HG02642 (cell line): ENCODE measurements at regions not wholly inside any gene's neighbourhood (a gene's known extent, or its start where the extent isn't known, plus 50 kb on each side); places are given as distances from the start of the nearest gene placed in this dataset.

Source experiments
- ATAC-seq: cut with Tn5 transposase; IDR thresholded peaks from one replicate; pipeline ENCODE4 v1.9.1; 2021; ENCODE audit warnings: mild to moderate bottlenecking; ENCODE audit not compliant: unreplicated experiment, poor library complexity

DNA sequence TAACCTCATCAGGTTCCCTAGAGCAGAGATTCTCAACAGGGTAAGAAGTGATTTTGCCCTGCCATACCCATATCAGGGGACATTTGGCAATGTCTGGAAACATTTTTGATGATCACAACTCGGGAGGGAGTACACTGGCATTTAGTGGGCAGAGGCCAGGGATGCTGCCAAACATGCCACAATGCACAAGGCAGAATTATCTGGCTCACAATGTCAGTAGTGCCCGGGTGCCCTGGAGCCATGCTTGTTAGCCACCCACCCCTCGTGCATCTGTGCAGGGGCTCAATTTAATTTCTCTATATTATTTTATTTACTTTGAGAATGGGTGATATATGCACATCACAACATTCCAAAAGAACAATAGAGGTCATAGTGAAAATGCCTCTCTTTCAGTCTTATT, 82.0 kb upstream of the DHX15 start:
- ATAC-seq, result no peak

- no peak for ATAC-seq
Observed at GRCh38 chr4:24666816-24667477, 82.6 kb upstream of the DHX15 start.

DNA sequence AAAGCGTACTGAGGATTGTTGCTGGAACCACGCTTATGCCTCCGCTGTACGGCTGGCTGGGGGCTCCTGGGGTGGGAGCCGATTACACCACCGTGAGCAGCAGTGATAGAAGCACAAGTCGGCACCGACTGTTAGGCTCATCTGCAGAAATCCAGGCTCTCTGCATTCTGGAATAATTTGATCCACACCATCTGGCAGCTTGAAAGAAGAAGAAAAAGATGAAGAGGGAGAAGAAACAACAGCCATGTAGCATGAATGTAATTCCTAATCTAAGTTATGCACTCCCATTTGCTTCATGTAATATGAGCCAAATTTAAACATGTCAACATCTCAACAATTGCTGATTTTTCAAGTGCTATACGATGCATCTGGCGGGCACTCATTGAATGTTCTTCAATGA, 84.6 kb upstream of the DHX15 start:
- ATAC-seq, result no peak

DNA sequence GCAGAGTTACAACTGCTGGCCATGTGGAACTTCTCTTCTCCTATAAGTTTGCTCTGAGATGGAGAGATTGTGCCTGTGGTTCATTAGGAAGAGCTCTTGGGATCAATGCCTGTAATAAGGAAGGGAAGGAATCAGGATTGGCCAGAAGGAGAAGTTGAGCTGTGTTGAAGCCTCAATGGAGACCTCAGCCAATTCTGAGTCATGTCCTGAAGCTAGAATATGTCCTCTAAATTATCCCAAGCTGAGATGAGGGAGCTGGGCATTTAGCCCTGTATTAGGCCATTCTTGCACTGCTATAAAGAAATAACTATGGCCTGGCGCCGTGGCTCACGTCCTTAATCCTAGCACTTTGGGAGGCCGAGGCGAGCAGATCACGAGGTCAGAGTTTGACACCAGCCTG, 85.4 kb upstream of the DHX15 start:
- ATAC-seq, result no peak

DNA sequence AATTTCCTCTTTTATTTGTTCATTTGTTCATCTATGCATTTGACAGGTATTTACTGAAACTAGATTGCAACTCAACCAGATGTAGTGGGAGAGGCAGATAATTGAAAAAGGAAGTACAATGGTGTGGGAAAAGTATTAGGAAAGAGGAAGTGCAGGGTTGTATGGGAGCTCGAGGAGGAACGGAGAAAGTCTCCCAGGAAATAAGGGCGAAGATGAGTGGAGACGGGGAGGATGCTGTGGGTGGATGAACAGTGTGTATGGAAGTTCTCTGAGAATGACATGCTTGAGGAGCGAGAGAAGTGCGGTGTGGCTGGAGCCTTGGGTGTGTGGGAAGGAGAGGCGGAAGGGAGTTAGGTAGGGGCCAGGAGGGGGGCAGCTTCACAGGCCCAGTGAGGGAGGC, 87.5 kb upstream of the DHX15 start:
- no peak for ATAC-seq

GRCh38 chr4:24672880-24673279, 88.5 kb upstream of the DHX15 start:
- ATAC-seq, result no peak

DNA sequence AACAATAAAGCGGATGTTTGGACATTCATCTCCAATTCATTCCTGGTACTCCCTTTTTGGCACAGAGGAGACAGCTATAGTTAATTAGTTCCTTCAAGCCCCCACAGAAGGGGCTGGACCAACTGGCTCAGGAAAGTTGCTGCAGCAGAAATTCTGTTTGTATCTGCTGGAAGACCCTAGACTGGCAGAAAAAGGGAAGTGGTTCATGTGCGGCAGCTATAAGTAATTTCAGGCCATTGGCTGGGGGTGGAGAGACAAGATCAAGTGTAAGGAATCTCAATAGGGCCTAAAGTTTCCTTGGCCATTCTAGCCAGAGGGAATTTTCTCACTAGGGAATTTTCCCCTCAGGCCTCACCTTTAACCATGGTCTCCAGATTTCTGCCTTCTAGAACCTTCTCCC, 89.9 kb upstream of the DHX15 start:
- no peak for ATAC-seq

DNA sequence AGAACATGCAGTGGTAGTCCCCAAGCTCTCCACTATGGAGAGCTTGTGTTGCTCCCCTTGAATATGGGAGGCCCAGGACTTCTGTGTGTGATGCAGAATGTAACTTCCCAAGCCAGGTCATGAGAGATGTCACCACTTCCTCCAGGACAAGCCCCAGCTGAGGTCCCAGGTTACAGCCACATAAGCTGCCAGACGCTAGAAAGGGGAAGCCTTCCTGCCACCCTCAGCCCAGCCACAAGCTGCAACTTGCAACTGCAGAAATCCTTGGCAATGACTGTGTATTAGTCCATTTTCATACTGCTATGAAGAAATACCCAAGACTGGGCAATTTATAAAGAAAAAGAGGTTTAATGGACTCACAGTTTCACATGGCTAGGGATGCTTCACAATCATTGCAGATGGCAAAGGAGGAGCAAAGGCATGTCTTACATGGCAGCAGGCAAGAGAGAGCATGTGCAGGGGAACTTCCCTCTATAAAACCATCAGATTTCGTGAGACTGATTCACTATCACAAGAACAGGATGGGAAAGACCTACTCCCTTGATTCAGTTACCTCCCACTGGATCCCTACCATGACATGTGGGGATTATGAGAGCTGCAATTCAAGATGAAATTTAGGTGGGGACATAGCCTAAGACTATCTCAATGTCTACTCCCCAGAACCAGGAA, 91.5 kb upstream of the DHX15 start:
- ATAC-seq, result no peak

- ATAC-seq, result no peak
Observed at GRCh38 chr4:24677909-24678308, 93.6 kb upstream of the DHX15 start.

DNA sequence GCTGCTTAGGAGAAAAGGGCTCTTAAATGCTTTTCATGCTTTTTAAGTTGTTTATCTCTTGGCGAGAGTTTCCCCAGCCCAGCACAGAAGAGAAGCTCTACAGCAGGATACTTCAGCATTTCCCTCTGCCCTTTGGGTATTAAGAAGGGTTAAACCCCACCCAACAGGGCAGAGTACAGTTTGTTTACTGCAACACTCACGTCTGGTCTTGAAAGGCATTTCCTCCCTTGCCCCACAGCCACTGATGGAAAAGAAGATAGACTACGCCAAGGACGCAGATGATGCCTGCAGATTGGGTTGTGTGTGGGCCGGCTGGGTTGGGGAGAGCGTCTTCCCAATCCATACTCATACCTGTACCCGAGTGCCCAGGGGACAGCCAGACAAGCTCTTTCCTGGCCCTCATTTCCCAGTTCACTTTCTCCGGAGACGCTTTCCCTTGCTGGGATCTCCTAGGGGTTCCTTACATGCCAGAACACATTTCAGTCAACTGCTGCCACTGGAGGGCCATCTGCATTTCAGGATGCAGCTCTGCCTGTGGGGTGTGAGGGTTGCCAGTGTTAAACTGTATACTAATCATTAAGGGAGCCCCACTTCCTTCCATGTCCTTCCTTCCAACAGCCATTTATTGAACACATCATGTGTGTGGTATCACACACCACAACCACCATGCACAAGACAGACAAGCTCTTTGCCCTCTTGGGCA, 96.5 kb upstream of the DHX15 start:
- no peak for ATAC-seq

GRCh38 chr4:24683116-24683515, 98.8 kb upstream of the DHX15 start:
- no peak for ATAC-seq

DNA sequence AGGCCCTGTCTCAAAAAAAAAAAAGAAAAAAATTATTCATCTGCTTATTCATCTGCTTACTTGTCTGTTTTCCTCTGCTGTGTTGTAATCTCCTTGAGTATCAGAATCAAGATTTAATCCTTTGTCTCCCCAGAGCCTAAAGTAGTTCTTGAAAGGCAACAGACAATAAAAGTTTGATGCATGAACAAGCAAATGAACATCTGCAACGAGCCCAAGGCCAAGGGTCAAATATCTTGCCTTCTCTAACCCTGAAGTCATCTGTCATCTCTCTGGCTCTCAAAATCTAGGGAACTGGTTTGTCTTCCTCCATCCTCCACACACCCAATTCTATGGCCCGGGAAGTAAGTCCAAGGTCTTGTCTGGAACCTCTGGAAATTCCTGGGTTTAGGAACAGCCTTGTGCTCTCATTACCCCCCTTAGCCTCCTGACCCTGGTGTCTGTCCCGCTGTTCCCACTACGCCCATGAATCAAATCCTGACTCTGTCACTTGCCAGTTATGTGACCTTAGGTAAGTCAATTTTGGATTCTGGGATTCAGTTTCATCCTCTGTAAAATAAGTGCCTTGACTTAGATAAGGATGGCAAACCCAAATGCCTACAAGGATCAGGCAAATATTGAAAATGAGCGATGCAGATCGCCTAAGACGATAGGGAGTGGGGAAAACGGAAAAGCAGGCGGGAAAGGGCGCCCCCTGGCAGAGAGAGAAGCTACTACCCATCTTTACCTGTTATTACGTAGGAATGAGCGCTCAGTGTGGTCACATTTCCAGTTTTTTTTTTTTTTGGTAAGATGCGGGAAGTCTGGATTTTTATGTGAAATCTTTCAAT, 102.7 kb upstream of the DHX15 start:
- ATAC-seq, result no peak

GRCh38 chr4:24688453-24688852, 104.1 kb upstream of the DHX15 start:
- no peak for ATAC-seq

DNA sequence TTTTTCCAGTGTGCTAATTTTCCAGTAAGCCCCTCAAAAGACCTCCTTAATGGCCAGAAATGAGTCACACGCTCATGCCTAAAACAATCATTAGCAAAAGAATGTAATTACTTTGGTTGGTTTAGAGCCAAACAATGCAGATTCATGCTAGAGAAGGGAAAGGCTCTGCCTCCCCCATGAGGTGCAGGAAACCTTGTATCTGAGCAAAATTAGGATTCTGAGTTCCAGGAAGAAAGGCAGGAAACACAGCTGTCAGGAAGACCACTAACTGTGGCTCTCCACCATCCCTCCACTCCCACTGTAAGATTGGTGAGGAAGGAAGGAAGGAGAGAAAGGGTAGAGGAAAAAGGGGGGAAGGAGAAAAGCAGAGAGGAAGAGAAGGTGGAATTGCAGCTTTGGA, 104.9 kb upstream of the DHX15 start:
- ATAC-seq, result no peak

- no peak for ATAC-seq
Observed at GRCh38 chr4:24690436-24690835, 104.9 kb upstream of the SOD3 start.

DNA sequence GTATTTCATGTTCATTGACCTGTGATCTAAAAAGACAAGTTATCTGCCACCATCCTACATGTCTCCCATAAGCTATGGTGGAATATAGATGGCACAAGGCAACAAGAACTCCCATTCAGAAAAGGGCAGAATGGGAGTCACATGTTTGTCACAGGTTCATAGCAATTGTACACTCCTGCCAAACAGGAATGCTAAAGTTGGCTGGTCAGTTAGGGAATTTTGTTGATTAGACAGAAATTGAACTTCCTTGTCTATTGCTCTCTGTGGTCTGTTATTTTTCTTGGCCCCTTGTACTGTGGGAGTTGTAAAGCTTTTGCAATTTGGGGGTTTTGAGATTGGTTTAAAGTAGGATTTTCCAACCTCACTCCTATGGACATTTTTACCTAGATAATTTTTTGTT, 101.7 kb upstream of the SOD3 start:
- no peak for ATAC-seq

DNA sequence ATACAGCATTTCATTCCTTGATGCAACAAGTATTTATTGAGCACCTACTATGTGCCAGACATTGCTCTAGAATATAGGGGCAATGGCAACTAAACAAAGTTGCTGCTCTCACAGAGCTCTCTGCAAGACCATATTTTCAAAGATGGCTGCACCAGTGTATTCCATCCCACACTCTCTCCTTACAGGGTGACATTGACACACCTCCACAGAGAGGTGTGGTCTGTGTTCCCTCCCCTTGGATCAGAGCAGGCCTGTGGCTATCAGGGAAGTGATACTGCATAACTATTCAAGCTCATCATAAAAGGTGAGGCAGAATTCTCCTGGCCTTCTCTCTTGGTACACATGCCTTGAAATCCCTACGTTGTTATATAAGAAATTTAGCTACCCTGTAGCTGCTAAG, 95.3 kb upstream of the SOD3 start:
- ATAC-seq, result no peak

- no peak for ATAC-seq
Observed at GRCh38 chr4:24701683-24702082, 93.7 kb upstream of the SOD3 start.

GRCh38 chr4:24702281-24702680, 93.1 kb upstream of the SOD3 start:
- ATAC-seq, result no peak

DNA sequence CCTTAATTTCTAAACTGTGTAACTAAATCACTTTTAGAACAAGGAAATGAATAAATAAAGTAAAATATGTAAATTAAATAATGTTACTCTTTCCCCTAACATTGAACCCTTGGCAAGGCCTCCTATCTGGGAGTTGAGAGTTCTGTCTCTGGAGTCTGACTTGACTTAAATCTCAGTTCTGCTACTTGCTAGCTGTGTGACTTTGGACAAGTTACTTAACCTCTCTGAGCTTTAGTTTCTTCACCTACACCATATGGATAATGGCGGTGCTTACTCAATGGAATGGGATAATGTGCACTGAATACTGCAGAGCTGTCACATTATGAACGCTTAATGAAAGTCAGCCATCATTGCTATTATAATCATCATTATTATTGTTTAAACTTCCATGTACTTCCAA, 92.1 kb upstream of the SOD3 start:
- no peak for ATAC-seq

- ATAC-seq, result no peak
Observed at GRCh38 chr4:24704149-24704548, 91.2 kb upstream of the SOD3 start.
